IMR-90 (cell line): ENCODE measurements at regions not wholly inside any gene's neighbourhood (a gene's known extent, or its start where the extent isn't known, plus 50 kb on each side); places are given as distances from the start of the nearest gene placed in this dataset.

ENCODE experiments used
- ATAC-seq: fragments of 200-7000 bp; cut with Tn5 transposase; 2 replicates; pipeline ENCODE4 v1.9.1; 2020; ENCODE audit warnings: low read depth, mild to moderate bottlenecking, moderate library complexity
- BruUV-seq: library from RNA; stranded (reverse); fragments of 400-500 nt; replicated peaks from 2 replicates; lab custom pipeline; 2021; lab: Mats Ljungman, UMichigan
- CTCF ChIA-PET: fragments of 300-600 bp; formaldehyde crosslinking; extraction: SDS; loops from one replicate; lab custom pipeline; 2021; ENCODE audit warnings: antibody characterized with exemption; lab: Yijun Ruan, JAX
- POLR2A ChIA-PET: fragments of 300-600 bp; sonication (Branson Sonifier 250); formaldehyde crosslinking; loops from one replicate; lab custom pipeline; 2022; ENCODE audit warnings: antibody characterized with exemption; ENCODE audit not compliant: unreplicated experiment; lab: Charles Lee
- DNase-seq: peaks from one replicate; pipeline ENCODE4 v3.0.0; 2013
- H2AFZ ChIP-seq: replicated peaks from 2 replicates; pipeline ENCODE3; 2013; ENCODE audit warnings: low read length, mild to moderate bottlenecking; ENCODE audit not compliant: poor library complexity
- H2AK5ac ChIP-seq: 2 replicates; pipeline ENCODE4 v1.6.1; 2013; ENCODE audit warnings: low read depth, low read length, inconsistent platforms
- H2AK9ac ChIP-seq: replicated peaks from 2 replicates; pipeline ENCODE3; 2013; ENCODE audit warnings: mild to moderate bottlenecking, low read depth, low read length, moderate library complexity; ENCODE audit not compliant: poor library complexity
- H2BK120ac ChIP-seq: 2 replicates; pipeline ENCODE4 v1.6.1; 2013; ENCODE audit warnings: low read depth, low read length, inconsistent platforms
- H2BK15ac ChIP-seq: 3 replicates; pipeline ENCODE4 v1.6.1; 2013; ENCODE audit warnings: low read depth, low read length, inconsistent platforms
- H2BK20ac ChIP-seq: 2 replicates; pipeline ENCODE4 v1.6.1; 2013; ENCODE audit warnings: low read depth, mild to moderate bottlenecking, inconsistent platforms, low read length, moderate library complexity
- H2BK5ac ChIP-seq: 2 replicates; pipeline ENCODE4 v1.6.1; 2013; ENCODE audit warnings: mild to moderate bottlenecking, low read depth, low read length, inconsistent platforms; ENCODE audit not compliant: poor library complexity, severe bottlenecking
- H3K14ac ChIP-seq: replicated peaks from 2 replicates; pipeline ENCODE4 v1.6.1; 2013; ENCODE audit warnings: low read depth, low read length, inconsistent platforms
- H3K18ac ChIP-seq: 2 replicates; pipeline ENCODE4 v1.6.1; 2013; ENCODE audit warnings: low read depth, low read length, control low read depth
- H3K23ac ChIP-seq: 2 replicates; pipeline ENCODE4 v1.6.1; 2013; ENCODE audit warnings: low read depth, low read length, inconsistent platforms
- H3K27ac ChIP-seq: 2 replicates; pipeline ENCODE4 v1.5.1; 2013; ENCODE audit warnings: mild to moderate bottlenecking, control low read depth, low read length; ENCODE audit not compliant: insufficient read depth
- H3K27me3 ChIP-seq: 2 replicates; pipeline ENCODE4 v1.6.1; 2013; ENCODE audit warnings: low read length; ENCODE audit not compliant: control insufficient read depth, insufficient read depth
- H3K36me3 ChIP-seq: 2 replicates; pipeline ENCODE4 v1.6.1; 2013; ENCODE audit warnings: low read length, mixed read lengths; ENCODE audit not compliant: control insufficient read depth, insufficient read depth
- H3K4ac ChIP-seq: 2 replicates; pipeline ENCODE4 v1.6.1; 2013; ENCODE audit warnings: low read depth, low read length, inconsistent platforms
- H3K4me1 ChIP-seq: 2 replicates; pipeline ENCODE4 v1.6.1; 2013; ENCODE audit warnings: low read length, mixed read lengths; ENCODE audit not compliant: control insufficient read depth, insufficient read depth
- H3K4me2 ChIP-seq: 2 replicates; pipeline ENCODE4 v1.6.1; 2013; ENCODE audit warnings: low read depth, mild to moderate bottlenecking, control low read depth, low read length, moderate library complexity
- H3K4me3 ChIP-seq: 2 replicates; pipeline ENCODE4 v1.5.1; 2013; ENCODE audit warnings: low read depth, mild to moderate bottlenecking, control low read depth, low read length, moderate library complexity; ENCODE audit not compliant: insufficient read depth
- H3K56ac ChIP-seq: 2 replicates; pipeline ENCODE4 v1.6.1; 2013; ENCODE audit warnings: low read length, inconsistent platforms; ENCODE audit not compliant: insufficient read depth; ENCODE audit errors: extremely low read depth
- H3K79me1 ChIP-seq, 2 experiments: 2 replicates each; pipeline ENCODE4 v1.6.1; 2013; ENCODE audit warnings: low read length in 2 of 2, inconsistent platforms in 1 of 2, low read depth in 1 of 2
- H3K9ac ChIP-seq: 2 replicates; pipeline ENCODE4 v1.6.1; 2013; ENCODE audit warnings: low read depth, low read length, control low read depth
- H3K9me1 ChIP-seq: 2 replicates; pipeline ENCODE4 v1.6.1; 2013; ENCODE audit warnings: low read length, inconsistent platforms; ENCODE audit not compliant: insufficient read depth
- H3K9me3 ChIP-seq: 2 replicates; pipeline ENCODE4 v1.6.1; 2013; ENCODE audit warnings: low read length; ENCODE audit not compliant: control insufficient read depth, insufficient read depth
- H4K20me1 ChIP-seq: 2 replicates; pipeline ENCODE4 v1.6.1; 2013; ENCODE audit warnings: low read length, inconsistent platforms; ENCODE audit not compliant: insufficient read depth
- H4K5ac ChIP-seq: 2 replicates; pipeline ENCODE4 v1.6.1; 2013; ENCODE audit warnings: mild to moderate bottlenecking, low read depth, low read length, control low read depth
- H4K8ac ChIP-seq, 2 experiments: 2 replicates each; pipeline ENCODE4 v1.6.1; 2013; ENCODE audit warnings: low read depth in 2 of 2, low read length in 2 of 2, control low read depth in 1 of 2, inconsistent platforms in 1 of 2
- H4K91ac ChIP-seq: 2 replicates; pipeline ENCODE4 v1.6.1; 2013; ENCODE audit warnings: low read depth, low read length, inconsistent platforms; ENCODE audit not compliant: insufficient read depth
- MXI1 ChIP-seq: IDR thresholded peaks from 2 replicates; pipeline ENCODE4 v1.6.1; 2012; ENCODE audit warnings: low read depth, mild to moderate bottlenecking, low read length, moderate library complexity, borderline replicate concordance
- SMC3 ChIP-seq: fragments of 150-350 bp; IDR thresholded peaks from 2 replicates; pipeline ENCODE4 v1.6.1; 2016; ENCODE audit warnings: low read depth, mild to moderate bottlenecking, antibody characterized with exemption, low read length, moderate library complexity
- WGBS, 2 experiments: methylation state at CpG; one replicate each; pipeline versions ENCODE4 v1.1.5 to v1.1.7; 2013; ENCODE audit warnings: missing lambda C conversion rate in 2 of 2; ENCODE audit not compliant: insufficient read length in 1 of 2; ENCODE audit errors: extremely low coverage in 2 of 2; 5-methylcytosine and 5-hydroxymethylcytosine counted together
- dilution Hi-C: fragments of 300-500 bp; cut with HindIII; formaldehyde crosslinking; loops from one replicate; pipeline ENCODE4 v1.14.3; 2018; ENCODE audit warnings: low sequenced_read_pairs; ENCODE audit not compliant: unreplicated experiment
- in situ Hi-C: fragments of 300-500 bp; cut with MboI; formaldehyde crosslinking; loops from 3 replicates; pipeline ENCODE4 v1.14.3; 2019; ENCODE audit warnings: low sequenced_read_pairs, inconsistent platforms, mixed read lengths
- intact Hi-C: fragments of 100-400 bp; cut with micrococcal nuclease; formaldehyde crosslinking; loops from 2 replicates; pipeline ENCODE4 v1.10.0; 2022
- TF ChIP-seq, protein P1 (sequence below): fragments of 150-350 bp; IDR thresholded peaks from 2 replicates; pipeline ENCODE4 v1.6.1; 2016; ENCODE audit warnings: low read depth, mild to moderate bottlenecking, low read length, moderate library complexity, borderline replicate concordance

DNA sequence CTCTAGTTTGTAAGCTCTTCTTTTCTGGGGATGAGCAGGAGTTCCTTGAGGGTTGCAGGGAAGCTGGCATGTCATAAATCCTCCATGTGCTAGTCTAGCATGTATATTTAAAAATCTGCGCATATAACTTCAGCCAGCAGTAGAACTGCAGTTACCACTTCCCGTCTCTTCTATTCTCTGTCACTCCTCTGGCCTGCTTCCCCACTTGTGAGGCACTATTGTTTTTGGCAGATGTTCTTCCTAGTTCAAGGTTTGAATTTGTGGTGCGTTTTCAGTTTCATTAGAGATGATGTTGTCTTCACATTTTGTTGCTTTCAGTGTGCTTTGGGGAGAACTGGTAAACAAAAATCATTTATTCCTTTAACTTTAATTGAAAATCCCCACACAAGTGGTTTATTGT lies 169.1 kb upstream of the ZPLD1 start:
- H2BK5ac ChIP-seq, result no peak overlapping the region
- H3K9me3 ChIP-seq, result no peaks in the 10 kb centered on the region
- TF ChIP-seq, protein P1, sequence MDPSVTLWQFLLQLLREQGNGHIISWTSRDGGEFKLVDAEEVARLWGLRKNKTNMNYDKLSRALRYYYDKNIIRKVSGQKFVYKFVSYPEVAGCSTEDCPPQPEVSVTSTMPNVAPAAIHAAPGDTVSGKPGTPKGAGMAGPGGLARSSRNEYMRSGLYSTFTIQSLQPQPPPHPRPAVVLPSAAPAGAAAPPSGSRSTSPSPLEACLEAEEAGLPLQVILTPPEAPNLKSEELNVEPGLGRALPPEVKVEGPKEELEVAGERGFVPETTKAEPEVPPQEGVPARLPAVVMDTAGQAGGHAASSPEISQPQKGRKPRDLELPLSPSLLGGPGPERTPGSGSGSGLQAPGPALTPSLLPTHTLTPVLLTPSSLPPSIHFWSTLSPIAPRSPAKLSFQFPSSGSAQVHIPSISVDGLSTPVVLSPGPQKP, result no peak
- TF ChIP-seq MXI1, result no peak
- TF ChIP-seq SMC3, result no peak
- H3K27me3 ChIP-seq, result no peaks in the 10 kb centered on the region; the same call in 1 of the 2 replicates
- POLR2A ChIA-PET, result no interaction called here
- intact Hi-C loops (no loop called here), dilution Hi-C loops (no loop called here), in situ Hi-C loops (no loop called here)
- no peak overlapping the region for H3K4me3 ChIP-seq
- H2BK120ac ChIP-seq, result no peak overlapping the region
- no peak overlapping the region for H2BK20ac ChIP-seq
- H3K23ac ChIP-seq, result no peak overlapping the region
- no peaks in the 10 kb centered on the region for H3K9me1 ChIP-seq
- H3K18ac ChIP-seq, result no peak overlapping the region
- no peak overlapping the region for H4K8ac ChIP-seq
- no peak overlapping the region for H2AFZ ChIP-seq
- no peak overlapping the region for H2AK9ac ChIP-seq
- no peak overlapping the region for H4K5ac ChIP-seq
- no peaks in the 10 kb centered on the region for H3K36me3 ChIP-seq
- H3K27ac ChIP-seq, result no peak overlapping the region
- BruUV-seq, result no TSS peak
- H3K4me1 ChIP-seq, result no peaks in the 10 kb centered on the region
- H3K4me2 ChIP-seq, result no peak overlapping the region
- H4K20me1 ChIP-seq, result no peaks in the 10 kb centered on the region
- DNase-seq (no peak), ATAC-seq (no peak)
- CTCF ChIA-PET, result no interaction called here
- H3K56ac ChIP-seq, result no peak overlapping the region
- H3K79me1 ChIP-seq, result no peaks in the 10 kb centered on the region
- no peak overlapping the region for H3K4ac ChIP-seq
- H2BK15ac ChIP-seq, result no peak overlapping the region
- no peak overlapping the region for H3K14ac ChIP-seq
- H2AK5ac ChIP-seq, result no peak overlapping the region
- no CpG with 5 or more reads among the region's 3 CpGs for WGBS, 2 experiments
- H3K9ac ChIP-seq, result no peak overlapping the region
- no peak overlapping the region for H4K91ac ChIP-seq
